SK-N-SH (cell line): ENCODE measurements at regions not wholly inside any gene's neighbourhood (a gene's known extent, or its start where the extent isn't known, plus 50 kb on each side); places are given as distances from the start of the nearest gene placed in this dataset.

Experiments used
- CTCF ChIA-PET: fragments of 300-600, 350-600 bp; formaldehyde crosslinking; extraction: SDS; loops from one replicate; lab custom pipeline; 2021; lab: Yijun Ruan, JAX
- POLR2A ChIA-PET: fragments of 350-600 bp; sonication (Branson Sonifier 250); formaldehyde crosslinking; extraction: SDS; loops from one replicate; lab custom pipeline; 2020; ENCODE audit warnings: antibody characterized with exemption, inconsistent platforms; lab: Yijun Ruan, JAX
- DNase-seq: peaks from one replicate; pipeline ENCODE4 v3.0.0; 2012
- H2AFZ ChIP-seq: fragments of 200-600 bp; sonication (generic); 2 replicates; pipeline ENCODE4 v1.8.1; 2016; ENCODE audit warnings: antibody characterized with exemption, mild to moderate bottlenecking, low read depth
- H3F3A ChIP-seq: fragments of 200-600 bp; sonication (generic); replicated peaks from 2 replicates; pipeline ENCODE3; 2016; ENCODE audit warnings: antibody characterized with exemption, mild to moderate bottlenecking; ENCODE audit not compliant: insufficient read depth
- H3K27ac ChIP-seq, 2 experiments: fragments of 200-500 bp in 1 of 2; fragments of 200-600 bp in 1 of 2; sonication (Bioruptor generic) in 1 of 2; sonication (generic), shearing (Covaris generic) in 1 of 2; 2 replicates each; pipeline versions ENCODE4 v1.5.1 to v1.6.1; 2014 to 2016; ENCODE audit warnings: low read depth in 2 of 2, inconsistent platforms in 1 of 2, low read length in 1 of 2, mild to moderate bottlenecking in 1 of 2, mixed read lengths in 1 of 2
- H3K27me3 ChIP-seq: fragments of 200-600 bp; sonication (generic), shearing (Covaris generic); 2 replicates; pipeline ENCODE4 v1.6.1; 2016; ENCODE audit warnings: mixed run types; ENCODE audit not compliant: insufficient read depth
- H3K36me3 ChIP-seq, 2 experiments: fragments of 200-500 bp in 1 of 2; fragments of 200-600 bp in 1 of 2; sonication (Bioruptor generic) in 1 of 2; sonication (generic) in 1 of 2; replicated peaks in 1 of 2; 2 replicates each; pipeline versions ENCODE3 to v1.5.1; 2014 to 2016; ENCODE audit warnings: low read length in 1 of 2, mild to moderate bottlenecking in 1 of 2; ENCODE audit not compliant: insufficient read depth in 2 of 2, control insufficient read depth in 1 of 2
- H3K4me1 ChIP-seq, 2 experiments: fragments of 200-500 bp in 1 of 2; fragments of 200-600 bp in 1 of 2; sonication (Bioruptor generic) in 1 of 2; sonication (generic), shearing (Covaris generic) in 1 of 2; 2 replicates each; pipeline versions ENCODE4 v1.5.1 to v1.6.1; 2014 to 2016; ENCODE audit warnings: low read depth in 1 of 2, low read length in 1 of 2, mixed run types in 1 of 2; ENCODE audit not compliant: insufficient read depth in 2 of 2, control insufficient read depth in 1 of 2
- H3K4me2 ChIP-seq: fragments of 200-600 bp; sonication (generic), shearing (Covaris generic); 2 replicates; pipeline ENCODE4 v1.6.1; 2017; ENCODE audit warnings: mixed run types
- H3K4me3 ChIP-seq, 2 experiments: fragments of 200-500 bp in 1 of 2; fragments of 200-600 bp in 1 of 2; sonication (Bioruptor generic) in 1 of 2; sonication (generic), shearing (Covaris generic) in 1 of 2; 2 replicates each; pipeline versions ENCODE4 v1.5.1 to v1.8.1; 2014 to 2016; ENCODE audit warnings: low read depth in 2 of 2, inconsistent platforms in 1 of 2, low read length in 1 of 2, mild to moderate bottlenecking in 1 of 2, mixed read lengths in 1 of 2, moderate library complexity in 1 of 2
- H3K79me2 ChIP-seq: fragments of 200-600 bp; sonication (generic); 2 replicates; pipeline ENCODE4 v1.8.1; 2017; ENCODE audit warnings: mild to moderate bottlenecking; ENCODE audit not compliant: insufficient read depth
- H3K9ac ChIP-seq: fragments of 200-600 bp; sonication (generic); 2 replicates; pipeline ENCODE4 v1.6.1; 2017; ENCODE audit warnings: mixed run types
- H3K9me2 ChIP-seq: fragments of 200-600 bp; sonication (generic); 2 replicates; pipeline ENCODE4 v1.6.1; 2017; ENCODE audit warnings: mixed run types
- H3K9me3 ChIP-seq: fragments of 200-600 bp; sonication (generic); 2 replicates; pipeline ENCODE4 v1.6.1; 2017; ENCODE audit warnings: mixed run types, mild to moderate bottlenecking, moderate library complexity
- H4K20me1 ChIP-seq: fragments of 200-600 bp; sonication (generic); 2 replicates; pipeline ENCODE4 v1.6.1; 2017; ENCODE audit warnings: mild to moderate bottlenecking, mixed run types; ENCODE audit not compliant: insufficient read depth
- CHD2 ChIP-seq: fragments of 150-350 bp; IDR thresholded peaks from 2 replicates; pipeline ENCODE4 v1.6.1; 2018; ENCODE audit warnings: low read length; ENCODE audit not compliant: partially characterized antibody
- EZH2phosphoT487 ChIP-seq: fragments of 200-600 bp; sonication (generic); IDR thresholded peaks from 2 replicates; pipeline ENCODE4 v1.6.1; 2017; ENCODE audit warnings: low read depth, mixed run types, mild to moderate bottlenecking, antibody characterized with exemption, moderate library complexity, borderline replicate concordance
- FOXJ3 ChIP-seq: sonication (generic); formaldehyde crosslinking; IDR thresholded peaks from 2 replicates; pipeline ENCODE4 v1.5.1; 2020; ENCODE audit warnings: mild to moderate bottlenecking, missing genetic modification reagents
- FOXM1 ChIP-seq: IDR thresholded peaks from 2 replicates; pipeline ENCODE4 v1.4.0; 2012; ENCODE audit warnings: low read depth, mild to moderate bottlenecking
- GABPA ChIP-seq: IDR thresholded peaks from 2 replicates; pipeline ENCODE4 v1.4.0; 2012; ENCODE audit warnings: low read depth, mild to moderate bottlenecking
- MXI1 ChIP-seq: IDR thresholded peaks from 2 replicates; pipeline ENCODE4 v1.6.1; 2012; ENCODE audit warnings: mild to moderate bottlenecking, low read depth, low read length, improper control_type of control experiment
- NFIC ChIP-seq: IDR thresholded peaks from 2 replicates; pipeline ENCODE4 v1.4.0; 2012; ENCODE audit warnings: borderline replicate concordance
- NRF1 ChIP-seq: IDR thresholded peaks from 2 replicates; pipeline ENCODE4 v1.6.1; 2012; ENCODE audit warnings: low read depth, mild to moderate bottlenecking, low read length
- POLR2AphosphoS5 ChIP-seq: IDR thresholded peaks from 2 replicates; pipeline ENCODE4 v1.6.1; 2012; ENCODE audit warnings: low read depth, low read length
- RAD21 ChIP-seq: IDR thresholded peaks from 2 replicates; pipeline ENCODE4 v1.6.1; 2012; ENCODE audit warnings: mild to moderate bottlenecking, low read length
- RCOR1 ChIP-seq: fragments of 150-350 bp; IDR thresholded peaks from 2 replicates; pipeline ENCODE4 v1.6.1; 2017; ENCODE audit warnings: antibody characterized with exemption, low read length
- RFX5 ChIP-seq: IDR thresholded peaks from 2 replicates; pipeline ENCODE4 v1.6.1; 2012; ENCODE audit warnings: mild to moderate bottlenecking, improper control_type of control experiment, low read length
- RXRA ChIP-seq: IDR thresholded peaks from 2 replicates; pipeline ENCODE4 v1.4.0; 2012; ENCODE audit warnings: low read depth, mild to moderate bottlenecking, borderline replicate concordance
- SMC3 ChIP-seq: IDR thresholded peaks from 2 replicates; pipeline ENCODE4 v1.6.1; 2012; ENCODE audit warnings: low read depth, low read length, improper control_type of control experiment
- TAF1 ChIP-seq: IDR thresholded peaks from 2 replicates; pipeline ENCODE4 v1.6.1; 2012; ENCODE audit warnings: low read depth, mild to moderate bottlenecking, low read length, moderate library complexity, borderline replicate concordance
- TEAD4 ChIP-seq: IDR thresholded peaks from 2 replicates; pipeline ENCODE4 v1.4.0; 2012; ENCODE audit warnings: mild to moderate bottlenecking, borderline replicate concordance; ENCODE audit not compliant: insufficient read depth
- USF2 ChIP-seq: fragments of 150-350 bp; IDR thresholded peaks from 2 replicates; pipeline ENCODE4 v1.6.1; 2017; ENCODE audit warnings: antibody characterized with exemption, low read length, low read depth, borderline replicate concordance
- ZBTB33 ChIP-seq: IDR thresholded peaks from 2 replicates; pipeline ENCODE4 v1.4.0; 2012; ENCODE audit warnings: low read depth, borderline replicate concordance
- WGBS: methylation state at CpG from one replicate; pipeline ENCODE4 v1.1.6; 2017; ENCODE audit warnings: low lambda C conversion rate; 5-methylcytosine and 5-hydroxymethylcytosine counted together
- TF ChIP-seq, protein P1 (sequence below): IDR thresholded peaks from 2 replicates; pipeline ENCODE4; 2012
- TF ChIP-seq, protein P2 (sequence below): IDR thresholded peaks from 2 replicates; pipeline ENCODE4 v1.4.0; 2012; ENCODE audit warnings: low read depth
- TF ChIP-seq, protein P3 (sequence below): IDR thresholded peaks from 2 replicates; pipeline ENCODE4 v1.6.1; 2012; ENCODE audit warnings: mild to moderate bottlenecking, low read depth, low read length, moderate library complexity

GRCh38 chr10:85319826-85320225 is 991.4 kb downstream of the CCSER2 start:
- WGBS: 0% methylated on average over 1 of the region's 3 CpGs
- H3K9ac ChIP-seq: no peak overlapping the region
- H4K20me1 ChIP-seq: no peaks in the 10 kb centered on the region
- peak; percentile 4 for DNase-seq
- CTCF ChIA-PET: no interaction called here
- peaks cover 0 to 15% of the 10 kb centered on the region in 2 experiments; a peak in 1 of 4 replicates for H3K4me1 ChIP-seq
- H3K27me3 ChIP-seq: no peaks in the 10 kb centered on the region
- no peaks in the 10 kb centered on the region for H3K9me3 ChIP-seq
- no peak overlapping the region for H3K27ac ChIP-seq
- no peak overlapping the region for H2AFZ ChIP-seq
- H3K9me2 ChIP-seq: no peaks in the 10 kb centered on the region
- H3F3A ChIP-seq: no peaks in the 10 kb centered on the region
- no peak overlapping the region for H3K4me3 ChIP-seq
- no peak overlapping the region for H3K4me2 ChIP-seq
- POLR2A ChIA-PET: no interaction called here
- no peaks in the 10 kb centered on the region for H3K79me2 ChIP-seq
- TF ChIP-seq FOXJ3 (CRISPR knock-in tag): no peak
- no peak for TF ChIP-seq TAF1
- TF ChIP-seq RAD21: no peak
- no peak for TF ChIP-seq EZH2phosphoT487
- TF ChIP-seq RFX5: no peak
- TF ChIP-seq ZBTB33: no peak
- no peak for TF ChIP-seq USF2
- TF ChIP-seq NRF1: no peak
- no peak for TF ChIP-seq POLR2AphosphoS5
- no peak for TF ChIP-seq MXI1
- no peak for TF ChIP-seq FOXM1
- no peak for TF ChIP-seq SMC3
- TF ChIP-seq TEAD4: no peak
- no peak for TF ChIP-seq NFIC
- no peaks in the 10 kb centered on the region for H3K36me3 ChIP-seq

GRCh38 chr10:85333594-85333993 is 1005.2 kb downstream of the CCSER2 start:
- no peaks in the 10 kb centered on the region for H3K9me2 ChIP-seq
- DNase-seq: no peak
- no peaks in the 10 kb centered on the region for H4K20me1 ChIP-seq
- no peak overlapping the region for H3K27ac ChIP-seq
- no peak overlapping the region for H2AFZ ChIP-seq
- H3K9ac ChIP-seq: no peak overlapping the region
- no peaks in the 10 kb centered on the region for H3K79me2 ChIP-seq
- no peaks in the 10 kb centered on the region for H3K36me3 ChIP-seq
- no peak overlapping the region for H3K4me2 ChIP-seq
- no peaks in the 10 kb centered on the region for H3K27me3 ChIP-seq
- H3K9me3 ChIP-seq: 0 out of 2 replicates have a peak, but pooled peaks cover 7% of the 10 kb centered on the region
- H3F3A ChIP-seq: no peaks in the 10 kb centered on the region
- CTCF ChIA-PET: no interaction called here
- no peaks in the 10 kb centered on the region for H3K4me1 ChIP-seq
- 37% methylated on average over 2 of the region's 3 CpGs for WGBS
- POLR2A ChIA-PET: no interaction called here
- no peak for TF ChIP-seq RFX5
- no peak for TF ChIP-seq GABPA
- TF ChIP-seq FOXM1: no peak
- TF ChIP-seq, protein P1, sequence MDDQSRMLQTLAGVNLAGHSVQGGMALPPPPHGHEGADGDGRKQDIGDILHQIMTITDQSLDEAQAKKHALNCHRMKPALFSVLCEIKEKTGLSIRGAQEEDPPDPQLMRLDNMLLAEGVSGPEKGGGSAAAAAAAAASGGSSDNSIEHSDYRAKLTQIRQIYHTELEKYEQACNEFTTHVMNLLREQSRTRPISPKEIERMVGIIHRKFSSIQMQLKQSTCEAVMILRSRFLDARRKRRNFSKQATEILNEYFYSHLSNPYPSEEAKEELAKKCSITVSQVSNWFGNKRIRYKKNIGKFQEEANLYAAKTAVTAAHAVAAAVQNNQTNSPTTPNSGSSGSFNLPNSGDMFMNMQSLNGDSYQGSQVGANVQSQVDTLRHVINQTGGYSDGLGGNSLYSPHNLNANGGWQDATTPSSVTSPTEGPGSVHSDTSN: no peak
- TF ChIP-seq RCOR1: no peak
- no peak for TF ChIP-seq NRF1
- TF ChIP-seq, protein P2, sequence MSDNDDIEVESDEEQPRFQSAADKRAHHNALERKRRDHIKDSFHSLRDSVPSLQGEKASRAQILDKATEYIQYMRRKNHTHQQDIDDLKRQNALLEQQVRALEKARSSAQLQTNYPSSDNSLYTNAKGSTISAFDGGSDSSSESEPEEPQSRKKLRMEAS: no peak
- TF ChIP-seq, protein P3, sequence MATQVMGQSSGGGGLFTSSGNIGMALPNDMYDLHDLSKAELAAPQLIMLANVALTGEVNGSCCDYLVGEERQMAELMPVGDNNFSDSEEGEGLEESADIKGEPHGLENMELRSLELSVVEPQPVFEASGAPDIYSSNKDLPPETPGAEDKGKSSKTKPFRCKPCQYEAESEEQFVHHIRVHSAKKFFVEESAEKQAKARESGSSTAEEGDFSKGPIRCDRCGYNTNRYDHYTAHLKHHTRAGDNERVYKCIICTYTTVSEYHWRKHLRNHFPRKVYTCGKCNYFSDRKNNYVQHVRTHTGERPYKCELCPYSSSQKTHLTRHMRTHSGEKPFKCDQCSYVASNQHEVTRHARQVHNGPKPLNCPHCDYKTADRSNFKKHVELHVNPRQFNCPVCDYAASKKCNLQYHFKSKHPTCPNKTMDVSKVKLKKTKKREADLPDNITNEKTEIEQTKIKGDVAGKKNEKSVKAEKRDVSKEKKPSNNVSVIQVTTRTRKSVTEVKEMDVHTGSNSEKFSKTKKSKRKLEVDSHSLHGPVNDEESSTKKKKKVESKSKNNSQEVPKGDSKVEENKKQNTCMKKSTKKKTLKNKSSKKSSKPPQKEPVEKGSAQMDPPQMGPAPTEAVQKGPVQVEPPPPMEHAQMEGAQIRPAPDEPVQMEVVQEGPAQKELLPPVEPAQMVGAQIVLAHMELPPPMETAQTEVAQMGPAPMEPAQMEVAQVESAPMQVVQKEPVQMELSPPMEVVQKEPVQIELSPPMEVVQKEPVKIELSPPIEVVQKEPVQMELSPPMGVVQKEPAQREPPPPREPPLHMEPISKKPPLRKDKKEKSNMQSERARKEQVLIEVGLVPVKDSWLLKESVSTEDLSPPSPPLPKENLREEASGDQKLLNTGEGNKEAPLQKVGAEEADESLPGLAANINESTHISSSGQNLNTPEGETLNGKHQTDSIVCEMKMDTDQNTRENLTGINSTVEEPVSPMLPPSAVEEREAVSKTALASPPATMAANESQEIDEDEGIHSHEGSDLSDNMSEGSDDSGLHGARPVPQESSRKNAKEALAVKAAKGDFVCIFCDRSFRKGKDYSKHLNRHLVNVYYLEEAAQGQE: no peak
- no peak for TF ChIP-seq TAF1
- no peak for TF ChIP-seq TEAD4
- no peak for TF ChIP-seq SMC3
- no peak for TF ChIP-seq FOXJ3 (CRISPR knock-in tag)
- TF ChIP-seq CHD2: no peak
- no peak for TF ChIP-seq RXRA
- H3K4me3 ChIP-seq: no peak overlapping the region
